Endothelial cell of umbilical vein (primary cell): ENCODE measurements at regions not wholly inside any gene's neighbourhood (a gene's known extent, or its start where the extent isn't known, plus 50 kb on each side); places are given as distances from the start of the nearest gene placed in this dataset.

Experiments
- BruUV-seq: library from RNA; stranded (reverse); fragments of 400-500 nt; replicated peaks from 2 replicates; lab custom pipeline; 2021; lab: Mats Ljungman, UMichigan
- CTCF ChIA-PET: fragments of 300-600, 350-600 bp; sonication (Branson Sonifier 250); formaldehyde crosslinking; loops from one replicate; lab custom pipeline; 2021; ENCODE audit warnings: antibody characterized with exemption, inconsistent platforms; lab: Charles Lee
- POLR2A ChIA-PET: fragments of 300-600, 350-600 bp; sonication (Branson Sonifier 250); formaldehyde crosslinking; loops from one replicate; lab custom pipeline; 2021; ENCODE audit warnings: antibody characterized with exemption, inconsistent platforms; lab: Charles Lee
- DNase-seq: peaks from one replicate; pipeline ENCODE4 v3.0.0-alpha.2; 2011; ENCODE audit warnings: low read depth, low spot score
- FAIRE-seq: peaks from 2 replicates; lab custom pipeline; 2011; peaks lifted over from hg19 to GRCh38; lab: Jason Lieb, UNC
- H2AFZ ChIP-seq: 2 replicates; pipeline ENCODE4 v1.6.0; 2012; ENCODE audit warnings: low read depth, low read length, control low read depth, inconsistent platforms
- H3K27ac ChIP-seq: 2 replicates; pipeline ENCODE4 v1.5.1; 2011; ENCODE audit warnings: low read depth, mild to moderate bottlenecking, control low read depth, low read length, moderate library complexity; ENCODE audit not compliant: insufficient read depth
- H3K27me3 ChIP-seq, 2 experiments: 2 replicates each; pipeline versions ENCODE4 v1.6.0 to v1.6.1; 2011; ENCODE audit warnings: low read length in 2 of 2, mixed read lengths in 1 of 2; ENCODE audit not compliant: control insufficient read depth in 2 of 2, insufficient read depth in 2 of 2
- H3K36me3 ChIP-seq, 2 experiments: 2 replicates in 1 of 2; 3 replicates in 1 of 2; pipeline ENCODE4 v1.5.1; 2011; ENCODE audit warnings: low read length in 2 of 2, mild to moderate bottlenecking in 1 of 2, moderate library complexity in 1 of 2; ENCODE audit not compliant: control insufficient read depth in 2 of 2, insufficient read depth in 2 of 2; ENCODE audit errors: extremely low read depth in 1 of 2
- H3K4me1 ChIP-seq: 3 replicates; pipeline ENCODE4 v1.5.1; 2011; ENCODE audit warnings: mild to moderate bottlenecking, low read length; ENCODE audit not compliant: control insufficient read depth, insufficient read depth; ENCODE audit errors: extremely low read depth
- H3K4me2 ChIP-seq: 2 replicates; pipeline ENCODE4 v1.6.1; 2011; ENCODE audit warnings: low read length, control low read depth, mixed read lengths; ENCODE audit not compliant: insufficient read depth
- H3K4me3 ChIP-seq, 3 experiments: fragments of 200-600 bp in 1 of 3; sonication (generic), shearing (Covaris generic) in 1 of 3; replicated peaks in 1 of 3; 2 replicates each; pipeline ENCODE4 v1.5.1; 2011 to 2016; ENCODE audit warnings: control low read depth in 3 of 3, low read length in 3 of 3, mild to moderate bottlenecking in 2 of 3, inconsistent platforms in 1 of 3, low read depth in 1 of 3, moderate library complexity in 1 of 3; ENCODE audit not compliant: insufficient read depth in 1 of 3
- H3K79me2 ChIP-seq: 2 replicates; pipeline ENCODE4 v1.6.0; 2012; ENCODE audit warnings: low read length, inconsistent platforms; ENCODE audit not compliant: control insufficient read depth, insufficient read depth
- H3K9ac ChIP-seq: replicated peaks from 2 replicates; pipeline ENCODE3; 2011; ENCODE audit warnings: low read length, control low read depth; ENCODE audit not compliant: insufficient read depth; ENCODE audit errors: extremely low read depth
- H3K9me1 ChIP-seq: replicated peaks from 3 replicates; pipeline ENCODE4 v1.6.0; 2011; ENCODE audit warnings: mild to moderate bottlenecking, low read length; ENCODE audit not compliant: control insufficient read depth, insufficient read depth; ENCODE audit errors: extremely low read depth
- H3K9me3 ChIP-seq: replicated peaks from 2 replicates; pipeline ENCODE4 v1.5.1; 2012; ENCODE audit warnings: low read length, inconsistent platforms; ENCODE audit not compliant: control insufficient read depth, insufficient read depth
- H4K20me1 ChIP-seq: replicated peaks from 2 replicates; pipeline ENCODE3; 2011; ENCODE audit warnings: mild to moderate bottlenecking, low read length; ENCODE audit not compliant: control insufficient read depth, insufficient read depth; ENCODE audit errors: extremely low read depth
- EZH2 ChIP-seq: IDR thresholded peaks from 2 replicates; pipeline ENCODE4 v1.6.1; 2012; ENCODE audit warnings: borderline replicate concordance, low read depth, mild to moderate bottlenecking, moderate library complexity, low read length, inconsistent platforms; ENCODE audit not compliant: severe bottlenecking
- FOS ChIP-seq: IDR thresholded peaks from 2 replicates; pipeline ENCODE4 v1.6.1; 2011; ENCODE audit warnings: mild to moderate bottlenecking, low read length, moderate library complexity, borderline replicate concordance; ENCODE audit not compliant: insufficient read depth
- GATA2 ChIP-seq: IDR thresholded peaks from 2 replicates; pipeline ENCODE4 v1.7.0; 2011; ENCODE audit warnings: low read depth, mild to moderate bottlenecking, moderate library complexity, mixed read lengths, low read length; ENCODE audit not compliant: insufficient read length, insufficient read depth
- JUN ChIP-seq: IDR thresholded peaks from 2 replicates; pipeline ENCODE4 v1.6.1; 2011; ENCODE audit warnings: borderline replicate concordance, low read depth; ENCODE audit not compliant: insufficient read length, insufficient read depth
- MAX ChIP-seq: IDR thresholded peaks from 2 replicates; pipeline ENCODE4 v1.6.1; 2011; ENCODE audit not compliant: insufficient read depth, insufficient read length
- MYC ChIP-seq: IDR thresholded peaks from one replicate; pipeline ENCODE4 v1.6.1; 2011; ENCODE audit warnings: mild to moderate bottlenecking, low read depth, low read length
- POLR2A ChIP-seq: IDR thresholded peaks from 2 replicates; pipeline ENCODE4 v1.6.1; 2012; ENCODE audit warnings: low read depth, mild to moderate bottlenecking, control low read depth, low read length
- POLR2AphosphoS5 ChIP-seq: IDR thresholded peaks from 2 replicates; pipeline ENCODE4 v1.6.1; 2012; ENCODE audit warnings: low read depth, mild to moderate bottlenecking, control low read depth, low read length, moderate library complexity; ENCODE audit not compliant: insufficient read depth
- dilution Hi-C: fragments of 300-500 bp; cut with MboI; formaldehyde crosslinking; loops from one replicate; pipeline ENCODE4 v1.15.0; 2019; ENCODE audit warnings: low sequenced_read_pairs; ENCODE audit not compliant: extremely low pct_ligation_motif_present
- intact Hi-C: fragments of 100-400 bp; cut with micrococcal nuclease; formaldehyde crosslinking; loops from one replicate; pipeline ENCODE4 v1.10.0; 2022
- TF ChIP-seq, protein P1 (sequence below), 2 donors: IDR thresholded peaks; 1 replicate in 1 of 2; 2 replicates in 1 of 2; pipeline ENCODE4 v1.5.1; 2011; ENCODE audit warnings: low read length in 2 of 2, mild to moderate bottlenecking in 2 of 2, moderate library complexity in 2 of 2, control low read depth in 1 of 2, inconsistent platforms in 1 of 2, low read depth in 1 of 2; ENCODE audit not compliant: insufficient read depth in 1 of 2; ENCODE audit errors: extremely low read depth in 1 of 2

DNA sequence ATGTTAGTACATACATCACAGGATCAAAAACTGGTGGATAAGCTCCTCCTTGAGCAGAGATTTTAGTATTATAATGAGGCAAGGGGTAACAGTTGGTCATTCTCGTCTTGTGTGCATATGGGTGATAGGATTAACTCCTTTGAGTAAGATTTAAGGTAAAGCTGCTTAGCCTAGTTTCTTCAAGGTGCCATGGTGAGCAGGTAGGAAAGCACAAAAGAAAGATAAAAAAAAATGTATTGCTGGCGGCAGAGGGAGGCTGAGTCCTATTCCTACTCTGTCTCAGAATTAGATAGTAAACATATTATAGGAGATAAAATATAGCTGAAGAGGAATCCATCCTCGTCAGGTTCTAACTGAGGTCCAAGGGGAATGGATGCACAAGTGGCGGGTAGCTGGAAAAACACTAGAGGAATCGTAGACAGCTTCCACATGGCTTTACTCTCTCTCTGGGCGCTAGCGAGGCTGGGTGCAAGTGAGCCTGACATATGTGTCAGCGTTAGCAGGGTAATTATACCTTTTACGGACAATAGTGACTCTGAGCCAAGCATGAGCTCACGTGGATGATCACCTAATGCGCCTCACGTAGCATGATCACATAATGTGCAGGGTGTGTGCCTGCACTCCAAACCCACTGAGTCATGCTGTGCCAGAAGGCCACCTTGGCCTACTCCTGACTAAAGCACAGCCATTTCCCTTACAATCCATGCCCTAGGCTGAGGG lies 734.3 kb upstream of the MIR17HG start:
- Histone ChIP-seq H3K79me2 (no peaks in the 10 kb centered on the region), H3K9ac (no peak overlapping the region), H3K27me3 (no peaks in the 10 kb centered on the region), H3K4me2 (no peak overlapping the region), H3K4me3 (no peak overlapping the region), H3K36me3 (no peaks in the 10 kb centered on the region), H3K4me1 (no peaks in the 10 kb centered on the region), H3K27ac (no peak overlapping the region), H3K9me3 (no peaks in the 10 kb centered on the region), H2AFZ (no peak overlapping the region), H3K9me1 (no peaks in the 10 kb centered on the region), H4K20me1 (no peaks in the 10 kb centered on the region)
- intact Hi-C loops: no loop called here
- ChIA-PET POLR2A (no interaction called here), CTCF (no interaction called here)
- BruUV-seq: no TSS peak
- DNase-seq (no peak), FAIRE-seq (no peak)
- TF ChIP-seq GATA2 (no peak), MAX (no peak), JUN (no peak)
- dilution Hi-C loops: no loop called here

DNA sequence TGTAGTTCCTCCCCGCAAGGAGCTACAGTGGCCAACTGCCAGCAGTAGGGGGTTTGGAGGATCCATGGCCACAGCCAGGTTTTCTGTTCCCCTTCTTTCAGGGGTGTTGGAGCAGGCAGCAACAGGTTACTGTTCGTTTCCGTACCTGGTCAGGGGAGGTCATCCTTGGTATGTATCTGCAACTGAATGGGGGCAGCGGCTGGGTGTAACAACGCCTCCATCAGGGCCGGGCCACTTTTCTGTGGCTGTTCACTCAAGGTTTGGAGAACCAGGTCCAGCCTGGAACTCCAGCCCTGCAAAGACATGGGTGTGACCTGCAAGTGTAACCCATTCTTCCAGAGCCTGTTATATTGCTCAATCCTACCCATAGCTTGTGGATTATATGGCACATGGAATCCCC lies 732.3 kb upstream of the MIR17HG start:
- no peaks in the 10 kb centered on the region for H3K27me3 ChIP-seq
- H3K79me2 ChIP-seq: no peaks in the 10 kb centered on the region
- H2AFZ ChIP-seq: no peak overlapping the region
- H3K4me1 ChIP-seq: no peaks in the 10 kb centered on the region
- H3K9me1 ChIP-seq: no peaks in the 10 kb centered on the region
- no TSS peak for BruUV-seq
- H3K27ac ChIP-seq: no peak overlapping the region
- POLR2A ChIA-PET: no interaction called here
- no peak for FAIRE-seq
- no peaks in the 10 kb centered on the region for H3K36me3 ChIP-seq
- H3K4me3 ChIP-seq: no peak overlapping the region
- no peaks in the 10 kb centered on the region for H4K20me1 ChIP-seq
- no peak for DNase-seq
- intact Hi-C loops (no loop called here), dilution Hi-C loops (no loop called here)
- H3K4me2 ChIP-seq: no peak overlapping the region
- TF ChIP-seq EZH2: no peak
- TF ChIP-seq POLR2AphosphoS5: no peak
- no peak for TF ChIP-seq JUN
- TF ChIP-seq POLR2A: no peak
- TF ChIP-seq, protein P1, sequence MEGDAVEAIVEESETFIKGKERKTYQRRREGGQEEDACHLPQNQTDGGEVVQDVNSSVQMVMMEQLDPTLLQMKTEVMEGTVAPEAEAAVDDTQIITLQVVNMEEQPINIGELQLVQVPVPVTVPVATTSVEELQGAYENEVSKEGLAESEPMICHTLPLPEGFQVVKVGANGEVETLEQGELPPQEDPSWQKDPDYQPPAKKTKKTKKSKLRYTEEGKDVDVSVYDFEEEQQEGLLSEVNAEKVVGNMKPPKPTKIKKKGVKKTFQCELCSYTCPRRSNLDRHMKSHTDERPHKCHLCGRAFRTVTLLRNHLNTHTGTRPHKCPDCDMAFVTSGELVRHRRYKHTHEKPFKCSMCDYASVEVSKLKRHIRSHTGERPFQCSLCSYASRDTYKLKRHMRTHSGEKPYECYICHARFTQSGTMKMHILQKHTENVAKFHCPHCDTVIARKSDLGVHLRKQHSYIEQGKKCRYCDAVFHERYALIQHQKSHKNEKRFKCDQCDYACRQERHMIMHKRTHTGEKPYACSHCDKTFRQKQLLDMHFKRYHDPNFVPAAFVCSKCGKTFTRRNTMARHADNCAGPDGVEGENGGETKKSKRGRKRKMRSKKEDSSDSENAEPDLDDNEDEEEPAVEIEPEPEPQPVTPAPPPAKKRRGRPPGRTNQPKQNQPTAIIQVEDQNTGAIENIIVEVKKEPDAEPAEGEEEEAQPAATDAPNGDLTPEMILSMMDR (IDR thresholded peaks at IDR 0.05; ENCODE audit: extremely low read depth in 1 of 2, insufficient read depth in 1 of 2, low read depth in 1 of 2, low read length in 2 of 2): no peak
- TF ChIP-seq GATA2: no peak
- no peak for TF ChIP-seq MAX
- TF ChIP-seq FOS: no peak
- no peak for TF ChIP-seq MYC
- CTCF ChIA-PET: no interaction called here
- H3K9me3 ChIP-seq: no peaks in the 10 kb centered on the region
- H3K9ac ChIP-seq: no peak overlapping the region
